AG04449 (cell line): ENCODE measurements at regions not wholly inside any gene's neighbourhood (a gene's known extent, or its start where the extent isn't known, plus 50 kb on each side); places are given as distances from the start of the nearest gene placed in this dataset.

Experiments
- CTCF ChIA-PET: fragments of 350-600 bp; formaldehyde crosslinking; extraction: SDS; loops from one replicate; lab custom pipeline; 2021; ENCODE audit warnings: antibody characterized with exemption; lab: Yijun Ruan, JAX
- POLR2A ChIA-PET: fragments of 400-600, 350-600 bp; formaldehyde crosslinking; extraction: SDS; loops from one replicate; lab custom pipeline; 2020; ENCODE audit warnings: antibody characterized with exemption, inconsistent platforms; lab: Yijun Ruan, JAX
- DNase-seq: peaks from one replicate; pipeline ENCODE4 v3.0.0-alpha.2; 2010; ENCODE audit warnings: low read depth, low spot score
- H3K4me3 ChIP-seq: 2 replicates; pipeline ENCODE4 v1.5.1; 2011; ENCODE audit warnings: low read depth, mild to moderate bottlenecking, control low read depth, low read length
- TF ChIP-seq, protein P1 (sequence below): IDR thresholded peaks from one replicate; pipeline ENCODE4 v1.5.1; 2011; ENCODE audit warnings: mild to moderate bottlenecking, moderate library complexity, low read length, control low read depth, inconsistent platforms; ENCODE audit not compliant: insufficient read depth; ENCODE audit errors: missing control alignments

DNA sequence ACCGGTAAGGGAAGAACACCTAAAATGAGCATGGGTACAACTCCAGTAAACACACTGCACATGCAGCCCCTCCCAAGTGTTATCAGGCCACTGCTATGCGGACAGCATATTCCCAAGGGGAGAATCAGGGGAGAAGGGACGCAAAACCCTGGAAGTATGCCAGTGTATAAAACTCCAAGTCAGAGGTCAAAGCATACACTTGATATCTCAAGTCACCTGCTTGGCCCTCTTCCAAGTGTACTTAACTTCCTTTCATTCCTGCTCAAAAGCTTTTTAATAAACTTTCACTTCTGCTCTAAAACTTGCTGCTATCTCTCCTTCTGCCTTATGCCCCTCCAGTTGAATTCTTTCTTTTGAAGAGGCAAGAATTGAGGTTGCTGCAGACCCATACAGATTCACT, 408.1 kb downstream of the HTR1A start:
- POLR2A ChIA-PET, result no interaction called here
- H3K4me3 ChIP-seq, result no peak overlapping the region
- CTCF ChIA-PET, result no interaction called here
- TF ChIP-seq, protein P1, sequence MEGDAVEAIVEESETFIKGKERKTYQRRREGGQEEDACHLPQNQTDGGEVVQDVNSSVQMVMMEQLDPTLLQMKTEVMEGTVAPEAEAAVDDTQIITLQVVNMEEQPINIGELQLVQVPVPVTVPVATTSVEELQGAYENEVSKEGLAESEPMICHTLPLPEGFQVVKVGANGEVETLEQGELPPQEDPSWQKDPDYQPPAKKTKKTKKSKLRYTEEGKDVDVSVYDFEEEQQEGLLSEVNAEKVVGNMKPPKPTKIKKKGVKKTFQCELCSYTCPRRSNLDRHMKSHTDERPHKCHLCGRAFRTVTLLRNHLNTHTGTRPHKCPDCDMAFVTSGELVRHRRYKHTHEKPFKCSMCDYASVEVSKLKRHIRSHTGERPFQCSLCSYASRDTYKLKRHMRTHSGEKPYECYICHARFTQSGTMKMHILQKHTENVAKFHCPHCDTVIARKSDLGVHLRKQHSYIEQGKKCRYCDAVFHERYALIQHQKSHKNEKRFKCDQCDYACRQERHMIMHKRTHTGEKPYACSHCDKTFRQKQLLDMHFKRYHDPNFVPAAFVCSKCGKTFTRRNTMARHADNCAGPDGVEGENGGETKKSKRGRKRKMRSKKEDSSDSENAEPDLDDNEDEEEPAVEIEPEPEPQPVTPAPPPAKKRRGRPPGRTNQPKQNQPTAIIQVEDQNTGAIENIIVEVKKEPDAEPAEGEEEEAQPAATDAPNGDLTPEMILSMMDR, result no peak
- no peak for DNase-seq

GRCh38 chr5:63553073-63553472, 409.2 kb downstream of the HTR1A start:
- DNase-seq, result no peak
- TF ChIP-seq, protein P1, result no peak
- CTCF ChIA-PET, result no interaction called here
- POLR2A ChIA-PET, result no interaction called here
- no peak overlapping the region for H3K4me3 ChIP-seq

- CTCF ChIA-PET, result no interaction called here
- POLR2A ChIA-PET, result no interaction called here
- no peak for DNase-seq
- no peak overlapping the region for H3K4me3 ChIP-seq
- TF ChIP-seq, protein P1, result no peak
These were observed 426.2 kb downstream of the HTR1A start for GRCh38 chr5:63535840-63536602.

- TF ChIP-seq, protein P1, result no peak
- DNase-seq, result no peak
- CTCF ChIA-PET, result no interaction called here
- POLR2A ChIA-PET, result no interaction called here
- no peak overlapping the region for H3K4me3 ChIP-seq
These were observed 438.0 kb downstream of the HTR1A start for GRCh38 chr5:63524281-63524680.

- TF ChIP-seq, protein P1, result no peak
These were observed 446.2 kb downstream of the HTR1A start for GRCh38 chr5:63516006-63516405.

DNA sequence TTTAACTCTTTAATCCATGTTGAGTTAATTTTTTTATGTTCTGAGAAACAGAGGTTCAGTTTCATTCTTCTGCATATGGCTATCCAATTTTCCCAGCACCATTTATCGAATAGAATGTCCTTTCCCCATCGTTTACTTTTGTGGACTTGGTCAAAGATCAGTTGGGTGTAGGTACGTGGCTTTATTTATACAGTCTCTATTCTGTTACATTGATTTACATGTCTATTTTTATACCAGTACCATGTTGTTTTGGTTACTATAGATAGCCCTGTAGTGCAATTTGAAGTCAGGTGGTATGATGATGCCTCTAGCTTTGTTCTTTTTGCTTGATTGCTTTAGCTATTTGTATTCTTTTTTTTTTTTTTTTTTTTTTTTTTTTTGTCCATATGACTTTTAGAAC, 462.0 kb downstream of the HTR1A start:
- ChIA-PET CTCF (no interaction called here), POLR2A (no interaction called here)
- no peak for DNase-seq
- no peak overlapping the region for H3K4me3 ChIP-seq
- TF ChIP-seq, protein P1, result no peak

More at GRCh38 chr5:63516006-63516405, 446.2 kb downstream of the HTR1A start:
- ChIA-PET CTCF (interaction anchor here (0.7 kb wide), 1 partner anchor 19 kb away, joined by 3 read pairs; no protein-coding TSS in a partner anchor), POLR2A (no interaction called here)
- DNase-seq, result no peak
- H3K4me3 ChIP-seq, result no peak overlapping the region
